HG03565 (cell line): ENCODE measurements at regions not wholly inside any gene's neighbourhood (a gene's known extent, or its start where the extent isn't known, plus 50 kb on each side); places are given as distances from the start of the nearest gene placed in this dataset.
"Not testable (repeated sequence)": the region's sequence is repeated elsewhere in the genome, so short reads cannot be mapped to it uniquely, and the experiment has no call there.

ENCODE experiments used
- ATAC-seq: cut with Tn5 transposase; IDR thresholded peaks from one replicate; pipeline ENCODE4 v1.9.1; 2021; ENCODE audit warnings: mild to moderate bottlenecking, moderate library complexity; ENCODE audit not compliant: unreplicated experiment

GRCh38 chr9:124164811-124165210 lies 92.9 kb upstream of the NEK6 start:
- no peak for ATAC-seq

- ATAC-seq, result no peak
These were observed 83.3 kb upstream of the NEK6 start for GRCh38 chr9:124174433-124174832.

GRCh38 chr9:124177522-124177921 lies 80.2 kb upstream of the NEK6 start:
- ATAC-seq, result not testable (repeated sequence)

- no peak for ATAC-seq
These were observed 78.3 kb upstream of the NEK6 start for GRCh38 chr9:124179196-124180071.

GRCh38 chr9:124180557-124180956 lies 77.2 kb upstream of the NEK6 start:
- no peak for ATAC-seq

- no peak for ATAC-seq
These were observed 75.0 kb upstream of the NEK6 start for GRCh38 chr9:124182741-124183140.

GRCh38 chr9:124183772-124184171 lies 74.0 kb upstream of the NEK6 start:
- no peak for ATAC-seq

GRCh38 chr9:124185413-124185812 lies 72.3 kb upstream of the NEK6 start:
- ATAC-seq, result no peak

GRCh38 chr9:124187311-124187710 lies 70.4 kb upstream of the NEK6 start:
- no peak for ATAC-seq

GRCh38 chr9:124188331-124189110 lies 69.2 kb upstream of the NEK6 start:
- ATAC-seq, result no peak

- no peak for ATAC-seq
These were observed 67.0 kb upstream of the NEK6 start for GRCh38 chr9:124190761-124191160.

GRCh38 chr9:124191691-124192395 lies 65.9 kb upstream of the NEK6 start:
- no peak for ATAC-seq

GRCh38 chr9:124196814-124197176 lies 61.0 kb upstream of the NEK6 start:
- ATAC-seq, result no peak

GRCh38 chr9:124197177-124198095 lies 60.3 kb upstream of the NEK6 start:
- peak; percentile 51 for ATAC-seq

GRCh38 chr9:124198331-124198730 lies 59.4 kb upstream of the NEK6 start:
- ATAC-seq, result no peak

- ATAC-seq, result no peak
These were observed 58.8 kb upstream of the NEK6 start for GRCh38 chr9:124198948-124199347.

GRCh38 chr9:124199474-124199873 lies 58.3 kb upstream of the NEK6 start:
- no peak for ATAC-seq

GRCh38 chr9:124202447-124202971 lies 55.2 kb upstream of the NEK6 start:
- peak; percentile 76 for ATAC-seq

- no peak for ATAC-seq
These were observed 51.9 kb upstream of the NEK6 start for GRCh38 chr9:124205686-124206352.

- no peak for ATAC-seq
These were observed 51.4 kb upstream of the NEK6 start for GRCh38 chr9:124206391-124206790.
